H9 (cell line): ENCODE measurements at regions not wholly inside any gene's neighbourhood (a gene's known extent, or its start where the extent isn't known, plus 50 kb on each side); places are given as distances from the start of the nearest gene placed in this dataset.

Experiments used
- DNase-seq: peaks from one replicate; pipeline ENCODE4 v3.0.0-alpha.2; 2017
- H2AFZ ChIP-seq: one replicate; pipeline ENCODE4 v1.6.1; 2013; ENCODE audit warnings: mild to moderate bottlenecking, low read length, control low read depth, moderate library complexity
- H2AK5ac ChIP-seq: 2 replicates; pipeline ENCODE4 v1.6.1; 2013; ENCODE audit warnings: low read length, control low read depth, mixed read lengths; ENCODE audit not compliant: insufficient read length
- H2BK120ac ChIP-seq: one replicate; pipeline ENCODE4 v1.6.1; 2013; ENCODE audit warnings: low read depth, mild to moderate bottlenecking, low read length, control low read depth, inconsistent platforms; ENCODE audit not compliant: poor library complexity, severe bottlenecking
- H2BK12ac ChIP-seq: 2 replicates; pipeline ENCODE4 v1.6.1; 2013; ENCODE audit warnings: low read length, control low read depth, mixed read lengths, low read depth; ENCODE audit not compliant: insufficient read length
- H2BK15ac ChIP-seq: 2 replicates; pipeline ENCODE4 v1.6.1; 2013; ENCODE audit warnings: low read depth, low read length, control low read depth
- H2BK20ac ChIP-seq: one replicate; pipeline ENCODE4 v1.6.1; 2013; ENCODE audit warnings: low read depth, mild to moderate bottlenecking, low read length, control low read depth, inconsistent platforms; ENCODE audit not compliant: poor library complexity, severe bottlenecking
- H2BK5ac ChIP-seq: 2 replicates; pipeline ENCODE4 v1.6.1; 2013; ENCODE audit warnings: low read length, control low read depth, mixed read lengths; ENCODE audit not compliant: insufficient read length
- H3K14ac ChIP-seq: 2 replicates; pipeline ENCODE4 v1.6.1; 2013; ENCODE audit warnings: low read length, control low read depth; ENCODE audit not compliant: insufficient read depth
- H3K18ac ChIP-seq: 2 replicates; pipeline ENCODE4 v1.6.1; 2013; ENCODE audit warnings: low read depth, mild to moderate bottlenecking, mixed read lengths, low read length, control low read depth; ENCODE audit not compliant: insufficient read length
- H3K23ac ChIP-seq: 2 replicates; pipeline ENCODE4 v1.6.1; 2013; ENCODE audit warnings: low read length, control low read depth, mixed read lengths, low read depth; ENCODE audit not compliant: insufficient read length
- H3K23me2 ChIP-seq: 2 replicates; pipeline ENCODE4 v1.6.1; 2013; ENCODE audit warnings: low read depth, mild to moderate bottlenecking, mixed read lengths, low read length, control low read depth; ENCODE audit not compliant: insufficient read length, poor library complexity, severe bottlenecking
- H3K27ac ChIP-seq: 2 replicates; pipeline ENCODE4 v1.5.1; 2013; ENCODE audit warnings: low read length, control low read depth, mixed read lengths, low read depth; ENCODE audit not compliant: insufficient read length
- H3K27me3 ChIP-seq: 2 replicates; pipeline ENCODE4 v1.6.1; 2013; ENCODE audit warnings: low read length, control low read depth, inconsistent platforms; ENCODE audit not compliant: insufficient read depth
- H3K4ac ChIP-seq: 2 replicates; pipeline ENCODE4 v1.6.1; 2013; ENCODE audit warnings: low read depth, mild to moderate bottlenecking, control low read depth, inconsistent platforms, low read length, moderate library complexity
- H3K4me1 ChIP-seq: 2 replicates; pipeline ENCODE4 v1.6.1; 2013; ENCODE audit warnings: low read length, control low read depth, inconsistent platforms; ENCODE audit not compliant: insufficient read depth
- H3K4me2 ChIP-seq: 2 replicates; pipeline ENCODE4 v1.6.1; 2013; ENCODE audit warnings: low read length, control low read depth, mixed read lengths; ENCODE audit not compliant: insufficient read length, insufficient read depth
- H3K56ac ChIP-seq: 2 replicates; pipeline ENCODE4 v1.6.1; 2013; ENCODE audit warnings: low read depth, mild to moderate bottlenecking, mixed read lengths, low read length, control low read depth; ENCODE audit not compliant: insufficient read length
- H3K79me1 ChIP-seq: 2 replicates; pipeline ENCODE4 v1.6.1; 2013; ENCODE audit warnings: low read depth, mild to moderate bottlenecking, moderate library complexity, low read length, control low read depth, inconsistent platforms; ENCODE audit not compliant: insufficient read depth, poor library complexity, severe bottlenecking
- H3K79me2 ChIP-seq: 2 replicates; pipeline ENCODE4 v1.6.1; 2013; ENCODE audit warnings: low read length, control low read depth, inconsistent platforms; ENCODE audit not compliant: insufficient read depth
- H3K9ac ChIP-seq: 2 replicates; pipeline ENCODE4 v1.6.1; 2013; ENCODE audit warnings: low read length, control low read depth, mixed read lengths; ENCODE audit not compliant: insufficient read length; ENCODE audit errors: extremely low read depth
- H3K9me3 ChIP-seq: one replicate; pipeline ENCODE4 v1.6.1; 2013; ENCODE audit warnings: low read depth, low read length, inconsistent platforms; ENCODE audit not compliant: control insufficient read depth
- H3T11ph ChIP-seq: one replicate; pipeline ENCODE4 v1.6.1; 2013; ENCODE audit warnings: mild to moderate bottlenecking, low read length, control low read depth, inconsistent platforms
- H4K20me1 ChIP-seq: one replicate; pipeline ENCODE4 v1.6.1; 2013; ENCODE audit not compliant: control insufficient read depth, insufficient read length, insufficient read depth
- H4K5ac ChIP-seq: 2 replicates; pipeline ENCODE4 v1.6.1; 2013; ENCODE audit warnings: low read depth, mild to moderate bottlenecking, mixed read lengths, low read length, control low read depth; ENCODE audit not compliant: insufficient read length
- H4K8ac ChIP-seq: replicated peaks from 2 replicates; pipeline ENCODE4 v1.6.1; 2013; ENCODE audit warnings: low read length, control low read depth, mixed read lengths, low read depth; ENCODE audit not compliant: insufficient read length
- H4K91ac ChIP-seq: 2 replicates; pipeline ENCODE4 v1.6.1; 2013; ENCODE audit warnings: low read depth, mild to moderate bottlenecking, moderate library complexity, mixed read lengths, low read length, control low read depth; ENCODE audit not compliant: insufficient read length
- H3K27ac Mint-ChIP-seq, 3 experiments: 2 replicates in 2 of 3; 3 replicates in 1 of 3; pipeline ENCODE4 v1.8.0; 2020 to 2021; ENCODE audit warnings: mixed read lengths in 3 of 3, mild to moderate bottlenecking in 1 of 3, moderate library complexity in 1 of 3
- H3K27me3 Mint-ChIP-seq: 2 replicates; pipeline ENCODE4 v1.8.0; 2021; ENCODE audit warnings: low read depth, mild to moderate bottlenecking, moderate library complexity, mixed read lengths
- H3K36me3 Mint-ChIP-seq, 3 experiments: 2 replicates in 2 of 3; 3 replicates in 1 of 3; pipeline ENCODE4 v1.8.0; 2020 to 2021; ENCODE audit warnings: low read depth in 3 of 3, mixed read lengths in 3 of 3; ENCODE audit not compliant: insufficient read depth in 1 of 3
- H3K4me1 Mint-ChIP-seq, 2 experiments: 2 replicates each; pipeline ENCODE4 v1.8.0; 2020; ENCODE audit warnings: mixed read lengths in 2 of 2
- H3K4me3 Mint-ChIP-seq, 2 experiments: 2 replicates in 1 of 2; 3 replicates in 1 of 2; pipeline ENCODE4 v1.8.0; 2020 to 2021; ENCODE audit warnings: mild to moderate bottlenecking in 2 of 2, mixed read lengths in 2 of 2, moderate library complexity in 1 of 2
- H3K9me3 Mint-ChIP-seq, 2 experiments: 2 replicates in 1 of 2; 3 replicates in 1 of 2; pipeline ENCODE4 v1.8.0; 2020; ENCODE audit warnings: mild to moderate bottlenecking in 2 of 2, mixed read lengths in 2 of 2, moderate library complexity in 1 of 2
- WGBS: extraction: QIAGEN DNeasy Blood & Tissue Kit; methylation state at CpG from one replicate; pipeline ENCODE4 v1.1.7; 2013; ENCODE audit warnings: missing lambda C conversion rate, low lambda C conversion rate, mixed read lengths; ENCODE audit not compliant: insufficient read length; ENCODE audit errors: extremely low coverage; 5-methylcytosine and 5-hydroxymethylcytosine counted together
- TF ChIP-seq, protein P1 (sequence below): fragments of 200-600 bp; sonication (generic); conservative IDR thresholded peaks from 3 replicates; pipeline ENCODE4 v1.8.0; 2021; ENCODE audit warnings: antibody characterized with exemption, mild to moderate bottlenecking

DNA sequence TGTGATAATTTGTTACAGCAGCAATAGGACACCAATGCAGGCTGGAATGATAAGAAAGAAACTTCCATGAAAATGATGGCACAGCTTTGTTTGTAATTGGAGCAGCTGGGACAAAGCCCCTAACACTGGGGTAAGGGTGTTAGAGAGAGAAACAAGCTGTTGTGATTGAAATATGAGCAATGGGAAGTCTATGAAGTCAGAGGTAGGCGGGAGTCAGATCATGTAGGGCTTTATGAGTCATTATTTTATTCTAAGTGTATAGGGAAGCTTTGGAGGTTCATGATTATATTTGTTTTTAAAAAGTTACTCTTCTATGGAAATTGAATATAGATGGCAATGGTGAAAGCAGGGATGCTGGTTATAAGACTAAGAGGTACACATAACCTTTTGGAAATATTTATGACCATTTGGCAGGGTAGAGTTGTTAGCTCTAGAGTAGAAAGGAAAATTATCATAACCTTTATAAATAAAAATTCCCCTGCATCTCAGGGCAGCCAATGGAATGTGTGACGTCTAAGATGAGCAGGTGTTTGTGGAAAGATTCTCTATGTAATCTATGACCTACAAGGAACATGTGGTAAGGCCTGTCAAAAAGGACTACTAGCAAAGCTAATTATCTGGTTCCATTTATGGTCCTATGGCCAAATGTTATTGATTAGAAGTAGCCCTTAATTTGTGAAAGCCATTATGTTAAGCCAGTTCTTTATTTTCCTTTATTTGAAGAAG, 85.6 kb downstream of the KCNJ2 start:
- no peak overlapping the region for H3K23ac ChIP-seq
- H2AK5ac ChIP-seq, result no peak overlapping the region
- no peak overlapping the region for H2AFZ ChIP-seq
- H2BK15ac ChIP-seq, result no peak overlapping the region
- DNase-seq, result no peak
- H3K4ac ChIP-seq, result no peak overlapping the region
- Mint-ChIP-seq H3K4me3 (no peak overlapping the region), H3K27me3 (no peaks in the 10 kb centered on the region), H3K27ac (peak overlapping the region in 1 of 3 experiments; percentile 8; a peak in 1 of 7 replicates), H3K9me3 (peaks cover 0 to 3% of the 10 kb centered on the region in 2 experiments; a peak in 1 of 5 replicates), H3K4me1 (0 out of 4 replicates have a peak, but pooled peaks cover 0 to 2% of the 10 kb centered on the region in 2 experiments), H3K36me3 (no peaks in the 10 kb centered on the region)
- no peak overlapping the region for H4K5ac ChIP-seq
- no peak overlapping the region for H3K18ac ChIP-seq
- no peak overlapping the region for H3K27ac ChIP-seq
- H4K8ac ChIP-seq, result no peak overlapping the region
- H3K4me1 ChIP-seq, result no peaks in the 10 kb centered on the region
- H3K4me2 ChIP-seq, result no peak overlapping the region
- H3K9ac ChIP-seq, result no peak overlapping the region
- no peak overlapping the region for H2BK120ac ChIP-seq
- H4K91ac ChIP-seq, result no peak overlapping the region
- no peaks in the 10 kb centered on the region for H3K79me1 ChIP-seq
- H3K27me3 ChIP-seq, result no peaks in the 10 kb centered on the region
- H3K79me2 ChIP-seq, result no peaks in the 10 kb centered on the region
- no peak overlapping the region for H3T11ph ChIP-seq
- WGBS, result no CpG with 5 or more reads among the region's 2 CpGs
- H3K56ac ChIP-seq, result no peak overlapping the region
- H3K23me2 ChIP-seq, result no peaks in the 10 kb centered on the region
- no peak overlapping the region for H2BK12ac ChIP-seq
- H2BK20ac ChIP-seq, result no peak overlapping the region
- no peak overlapping the region for H2BK5ac ChIP-seq
- no peak overlapping the region for H3K14ac ChIP-seq
- TF ChIP-seq, protein P1, sequence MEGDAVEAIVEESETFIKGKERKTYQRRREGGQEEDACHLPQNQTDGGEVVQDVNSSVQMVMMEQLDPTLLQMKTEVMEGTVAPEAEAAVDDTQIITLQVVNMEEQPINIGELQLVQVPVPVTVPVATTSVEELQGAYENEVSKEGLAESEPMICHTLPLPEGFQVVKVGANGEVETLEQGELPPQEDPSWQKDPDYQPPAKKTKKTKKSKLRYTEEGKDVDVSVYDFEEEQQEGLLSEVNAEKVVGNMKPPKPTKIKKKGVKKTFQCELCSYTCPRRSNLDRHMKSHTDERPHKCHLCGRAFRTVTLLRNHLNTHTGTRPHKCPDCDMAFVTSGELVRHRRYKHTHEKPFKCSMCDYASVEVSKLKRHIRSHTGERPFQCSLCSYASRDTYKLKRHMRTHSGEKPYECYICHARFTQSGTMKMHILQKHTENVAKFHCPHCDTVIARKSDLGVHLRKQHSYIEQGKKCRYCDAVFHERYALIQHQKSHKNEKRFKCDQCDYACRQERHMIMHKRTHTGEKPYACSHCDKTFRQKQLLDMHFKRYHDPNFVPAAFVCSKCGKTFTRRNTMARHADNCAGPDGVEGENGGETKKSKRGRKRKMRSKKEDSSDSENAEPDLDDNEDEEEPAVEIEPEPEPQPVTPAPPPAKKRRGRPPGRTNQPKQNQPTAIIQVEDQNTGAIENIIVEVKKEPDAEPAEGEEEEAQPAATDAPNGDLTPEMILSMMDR, result no peak
- H4K20me1 ChIP-seq, result no peaks in the 10 kb centered on the region
- no peaks in the 10 kb centered on the region for H3K9me3 ChIP-seq
